Transverse colon (tissue), 4 donors: ENCODE measurements at regions not wholly inside any gene's neighbourhood (a gene's known extent, or its start where the extent isn't known, plus 50 kb on each side); places are given as distances from the start of the nearest gene placed in this dataset.

Experiments
- DNase-seq: peaks from one replicate; pipeline ENCODE4 v3.0.0-alpha.2; 2019
- H3K27ac ChIP-seq, 4 donors: fragments of 200-600 bp; sonication (generic); 2 replicates each; pipeline ENCODE4 v1.5.1; 2016 to 2018; ENCODE audit warnings: inconsistent platforms in 4 of 4
- H3K27me3 ChIP-seq: fragments of 200-600 bp; sonication (generic); 2 replicates; pipeline ENCODE4 v1.5.1; 2017; ENCODE audit warnings: inconsistent platforms
- H3K36me3 ChIP-seq, 4 donors: fragments of 200-600 bp; sonication (generic); 2 replicates each; pipeline ENCODE4 v1.5.1; 2017 to 2019; ENCODE audit warnings: inconsistent platforms in 4 of 4
- H3K4me1 ChIP-seq, 4 donors: fragments of 200-600 bp; sonication (generic); 2 replicates each; pipeline ENCODE4 v1.5.1; 2017 to 2020; ENCODE audit warnings: inconsistent platforms in 4 of 4
- H3K4me3 ChIP-seq, 4 donors: fragments of 200-600 bp; sonication (generic); 1 replicate in 1 of 4; 2 replicates in 3 of 4; pipeline versions ENCODE4 v1.5.1 to v1.6.1; 2017 to 2019; ENCODE audit warnings: inconsistent platforms in 4 of 4
- H3K9me3 ChIP-seq, 2 donors: fragments of 200-600 bp; sonication (generic); 2 replicates each; pipeline ENCODE4 v1.5.1; 2017 to 2019; ENCODE audit warnings: inconsistent platforms in 2 of 2
- EP300 ChIP-seq: sonication (generic); formaldehyde crosslinking; IDR thresholded peaks from one replicate; pipeline ENCODE4 v1.6.1; 2017; ENCODE audit warnings: antibody characterized with exemption, low read depth
- POLR2A ChIP-seq: fragments of 450-650 bp; IDR thresholded peaks from one replicate; pipeline ENCODE4 v1.6.1; 2016; ENCODE audit warnings: antibody characterized with exemption, mild to moderate bottlenecking, moderate library complexity
- POLR2AphosphoS5 ChIP-seq, 3 donors: sonication (generic); formaldehyde crosslinking; IDR thresholded peaks; one replicate each; pipeline ENCODE4 v1.6.1; 2016; ENCODE audit warnings: antibody characterized with exemption in 3 of 3
- WGBS, 2 donors: methylation state at CpG; one replicate each; pipeline ENCODE4 v1.1.5; 2018; ENCODE audit warnings: low coverage in 1 of 2; 5-methylcytosine and 5-hydroxymethylcytosine counted together
- in situ Hi-C, 4 donors: fragments of 200-750 bp; cut with MboI; loops; one replicate each; pipeline versions ENCODE4 v1.15.0 to v1.15.1; 2017; ENCODE audit warnings: low sequenced_read_pairs in 3 of 4, low pct_ligation_motif_present in 1 of 4, low pct_unique_long_range_greater_than_20kb in 1 of 4
- intact Hi-C: fragments of 100-400 bp; cut with DNase I; formaldehyde crosslinking; loops from one replicate; pipeline ENCODE4 v1.15.1; 2023; ENCODE audit warnings: low total_unique reads
- TF ChIP-seq, protein P1 (sequence below), 5 experiments: fragments of 200-600 bp in 3 of 5; fragments of 450-650 bp in 2 of 5; sonication (generic) in 3 of 5; IDR thresholded peaks; 1 replicate in 2 of 5; 2 replicates in 3 of 5; pipeline ENCODE4 v1.5.1; 2016 to 2017; ENCODE audit warnings: antibody characterized with exemption in 5 of 5, inconsistent platforms in 3 of 5, mild to moderate bottlenecking in 2 of 5, moderate library complexity in 1 of 5

DNA sequence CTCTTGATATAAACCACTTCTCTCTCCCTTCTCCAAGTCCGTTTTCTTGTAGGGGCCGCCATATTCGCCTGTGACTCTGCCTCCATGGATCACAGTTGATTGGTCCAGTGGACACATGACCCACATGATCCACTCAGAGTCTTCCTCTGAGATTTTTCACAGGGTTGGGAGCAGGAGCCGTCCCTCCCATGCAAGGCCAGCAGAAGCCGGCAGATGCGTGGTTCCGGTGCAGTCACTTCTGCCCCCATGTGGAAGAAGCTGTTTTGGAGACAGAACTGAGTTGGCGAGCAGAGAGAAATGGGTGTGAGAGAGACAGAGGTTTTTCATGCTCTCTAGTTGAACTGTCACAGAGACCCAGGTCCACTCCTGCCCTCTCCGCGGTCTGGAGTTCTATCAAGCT is 83.3 kb downstream of the C16orf95 start:
- Histone ChIP-seq H3K4me3 (no peak overlapping the region), H3K9me3 (peaks cover 0 to 5% of the 10 kb centered on the region in 2 donors), H3K4me1 (peaks cover 0 to 7% (median 0%) of the 10 kb centered on the region in 4 donors), H3K36me3 (no peaks in the 10 kb centered on the region), H3K27me3 (peaks cover 5% of the 10 kb centered on the region), H3K27ac (no peak overlapping the region)
- intact Hi-C loops (no loop called here), in situ Hi-C loops (no loop called here)
- no peak for DNase-seq
- 67 to 69% methylated on average over 6 to 10 of the region's 10 CpGs for WGBS, 2 donors
- TF ChIP-seq POLR2A = no peak
- TF ChIP-seq POLR2AphosphoS5 (IDR thresholded peaks at IDR 0.05) = no peak
- TF ChIP-seq EP300 = no peak
- TF ChIP-seq, protein P1, sequence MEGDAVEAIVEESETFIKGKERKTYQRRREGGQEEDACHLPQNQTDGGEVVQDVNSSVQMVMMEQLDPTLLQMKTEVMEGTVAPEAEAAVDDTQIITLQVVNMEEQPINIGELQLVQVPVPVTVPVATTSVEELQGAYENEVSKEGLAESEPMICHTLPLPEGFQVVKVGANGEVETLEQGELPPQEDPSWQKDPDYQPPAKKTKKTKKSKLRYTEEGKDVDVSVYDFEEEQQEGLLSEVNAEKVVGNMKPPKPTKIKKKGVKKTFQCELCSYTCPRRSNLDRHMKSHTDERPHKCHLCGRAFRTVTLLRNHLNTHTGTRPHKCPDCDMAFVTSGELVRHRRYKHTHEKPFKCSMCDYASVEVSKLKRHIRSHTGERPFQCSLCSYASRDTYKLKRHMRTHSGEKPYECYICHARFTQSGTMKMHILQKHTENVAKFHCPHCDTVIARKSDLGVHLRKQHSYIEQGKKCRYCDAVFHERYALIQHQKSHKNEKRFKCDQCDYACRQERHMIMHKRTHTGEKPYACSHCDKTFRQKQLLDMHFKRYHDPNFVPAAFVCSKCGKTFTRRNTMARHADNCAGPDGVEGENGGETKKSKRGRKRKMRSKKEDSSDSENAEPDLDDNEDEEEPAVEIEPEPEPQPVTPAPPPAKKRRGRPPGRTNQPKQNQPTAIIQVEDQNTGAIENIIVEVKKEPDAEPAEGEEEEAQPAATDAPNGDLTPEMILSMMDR (IDR thresholded peaks at IDR 0.05) = no peak

DNA sequence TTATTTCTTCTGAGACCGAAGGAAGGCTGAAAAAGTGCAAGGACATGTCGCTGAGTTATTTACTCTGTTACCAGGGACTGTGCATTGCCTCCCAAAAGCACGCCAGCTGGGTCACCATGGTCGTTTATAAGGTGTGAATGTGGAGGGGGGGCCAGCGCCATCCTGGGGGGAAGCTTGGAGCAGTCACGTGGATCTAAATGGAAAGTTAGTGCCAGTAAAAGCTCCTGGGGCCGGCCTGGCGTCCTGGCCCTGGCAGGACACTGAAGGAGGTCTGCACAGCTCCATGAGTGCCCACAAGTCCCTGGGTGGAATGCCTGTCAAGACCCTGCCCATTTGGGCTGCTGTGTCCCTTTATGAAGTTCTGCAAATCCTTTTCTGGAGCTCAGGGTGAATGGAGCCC is 82.6 kb downstream of the C16orf95 start:
- in situ Hi-C loops = no loop called here
- Histone ChIP-seq H3K36me3 (no peaks in the 10 kb centered on the region), H3K27me3 (peaks cover 5% of the 10 kb centered on the region), H3K27ac (no peak overlapping the region), H3K4me1 (peaks cover 0 to 7% (median 0%) of the 10 kb centered on the region in 4 donors), H3K4me3 (no peak overlapping the region), H3K9me3 (peaks cover 0 to 5% of the 10 kb centered on the region in 2 donors)
- no peak for TF ChIP-seq EP300
- TF ChIP-seq POLR2AphosphoS5 (IDR thresholded peaks at IDR 0.05) = no peak
- TF ChIP-seq, protein P1 (IDR thresholded peaks at IDR 0.05) = no peak
- TF ChIP-seq POLR2A = no peak
- no peak for DNase-seq
- 64 to 66% methylated on average over 6 to 8 of the region's 8 CpGs for WGBS, 2 donors
- intact Hi-C loops = no loop called here

DNA sequence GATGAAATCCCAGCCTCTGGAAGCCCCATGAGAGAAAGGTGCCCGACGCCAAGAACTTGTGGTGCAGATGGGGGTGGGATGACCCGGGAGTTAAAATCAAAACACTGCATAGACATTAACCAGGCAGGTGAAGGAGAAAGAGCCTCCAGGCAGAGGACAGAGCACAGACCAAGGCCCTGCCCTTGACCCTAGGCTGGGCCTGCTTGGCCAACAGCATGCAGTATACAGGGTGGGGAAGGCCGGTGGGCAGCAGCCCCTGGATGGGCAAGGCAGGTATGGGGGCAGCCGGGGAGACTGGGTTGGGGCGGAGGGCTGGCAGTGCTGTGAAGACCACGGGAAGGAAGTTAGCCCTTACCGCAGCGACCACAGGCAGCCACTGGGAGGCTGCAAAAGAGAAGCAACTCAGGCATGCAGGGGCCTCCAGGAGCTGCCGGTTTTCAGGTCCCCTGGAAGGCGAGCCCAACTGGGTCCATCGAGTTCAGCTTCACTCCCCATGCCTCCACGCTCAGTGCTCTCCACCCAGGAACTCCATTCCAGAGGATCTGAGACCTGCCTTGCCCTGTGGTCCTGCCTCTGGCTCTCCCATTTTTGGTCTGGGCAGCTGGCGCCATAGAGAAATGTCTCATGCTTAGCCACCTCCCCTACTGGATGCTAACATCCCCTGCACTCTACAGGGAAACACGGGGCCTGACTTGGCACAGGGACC is 81.2 kb downstream of the C16orf95 start:
- intact Hi-C loops = no loop called here
- in situ Hi-C loops = no loop called here
- Histone ChIP-seq H3K9me3 (peaks cover 0 to 5% of the 10 kb centered on the region in 2 donors), H3K27me3 (peaks cover 5% of the 10 kb centered on the region), H3K4me1 (peaks cover 0 to 7% (median 3%) of the 10 kb centered on the region in 4 donors), H3K4me3 (no peak overlapping the region), H3K27ac (no peak overlapping the region), H3K36me3 (no peaks in the 10 kb centered on the region)
- TF ChIP-seq POLR2A (no peak), POLR2AphosphoS5 (IDR thresholded peaks at IDR 0.05) (no peak), EP300 (no peak)
- TF ChIP-seq, protein P1 (IDR thresholded peaks at IDR 0.05) = no peak
- 67 to 70% methylated on average over 2 to 14 of the region's 15 CpGs for WGBS, 2 donors
- DNase-seq = no peak

DNA sequence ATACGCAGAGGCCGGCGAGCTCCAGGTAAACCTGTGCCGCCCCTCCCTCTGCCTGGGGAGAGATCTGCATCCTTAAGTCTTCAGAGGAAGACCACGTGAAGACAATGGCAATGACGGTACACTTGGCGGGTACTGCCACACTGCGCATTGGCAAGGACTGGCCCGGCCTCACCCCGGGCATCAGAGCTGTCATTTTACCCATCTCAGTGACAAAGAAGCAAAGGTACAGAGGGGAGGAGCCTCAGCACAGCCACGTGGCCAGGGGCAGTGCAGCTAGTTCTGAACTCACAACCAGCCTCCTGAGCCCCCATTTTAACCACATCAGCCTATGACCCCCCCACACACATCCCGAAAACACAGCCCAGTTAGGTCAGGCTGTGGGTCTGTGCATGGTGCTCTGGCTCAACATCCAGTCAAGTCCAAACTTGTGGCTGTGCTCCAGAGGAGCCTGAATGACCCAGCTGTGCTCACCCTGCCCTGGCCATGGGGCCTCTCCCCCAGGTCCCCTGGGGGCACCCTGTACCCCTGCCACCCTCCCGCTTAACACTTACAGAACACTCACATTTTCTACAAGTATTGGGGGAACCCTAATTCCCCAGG is 80.6 kb downstream of the C16orf95 start:
- 68% methylated on average over 12 of the region's 13 CpGs; no CpG with 5 or more reads in 1 of the 2 donors for WGBS, 2 donors
- TF ChIP-seq POLR2AphosphoS5 (IDR thresholded peaks at IDR 0.05) (no peak), EP300 (no peak), POLR2A (no peak)
- TF ChIP-seq, protein P1 (IDR thresholded peaks at IDR 0.05) = no peak
- no peak overlapping the region for H3K4me3 ChIP-seq
- peaks cover 0 to 7% (median 3%) of the 10 kb centered on the region in 4 donors for H3K4me1 ChIP-seq
- DNase-seq = no peak
- no peak overlapping the region for H3K27ac ChIP-seq
- H3K27me3 ChIP-seq = peaks cover 5% of the 10 kb centered on the region
- in situ Hi-C loops (no loop called here), intact Hi-C loops (no loop called here)
- H3K36me3 ChIP-seq = no peaks in the 10 kb centered on the region
- peaks cover 0 to 5% of the 10 kb centered on the region in 2 donors for H3K9me3 ChIP-seq
